Prostate gland (tissue), 2 donors: ENCODE measurements at regions not wholly inside any gene's neighbourhood (a gene's known extent, or its start where the extent isn't known, plus 50 kb on each side); places are given as distances from the start of the nearest gene placed in this dataset.

ENCODE experiments used
- POLR2A ChIP-seq: fragments of 450-650 bp; IDR thresholded peaks from one replicate; pipeline ENCODE4 v1.6.1; 2016; ENCODE audit warnings: antibody characterized with exemption, mild to moderate bottlenecking
- POLR2AphosphoS5 ChIP-seq: sonication (generic); formaldehyde crosslinking; IDR thresholded peaks from one replicate; pipeline ENCODE4 v1.6.1; 2017; ENCODE audit warnings: antibody characterized with exemption
- TF ChIP-seq, protein P1 (sequence below), 4 experiments: fragments of 200-600 bp in 2 of 4; fragments of 450-650 bp in 2 of 4; sonication (generic) in 2 of 4; IDR thresholded peaks; 1 replicate in 3 of 4; 2 replicates in 1 of 4; pipeline ENCODE4 v1.5.1; 2016 to 2019; ENCODE audit warnings: antibody characterized with exemption in 4 of 4, mild to moderate bottlenecking in 2 of 4, moderate library complexity in 2 of 4

DNA sequence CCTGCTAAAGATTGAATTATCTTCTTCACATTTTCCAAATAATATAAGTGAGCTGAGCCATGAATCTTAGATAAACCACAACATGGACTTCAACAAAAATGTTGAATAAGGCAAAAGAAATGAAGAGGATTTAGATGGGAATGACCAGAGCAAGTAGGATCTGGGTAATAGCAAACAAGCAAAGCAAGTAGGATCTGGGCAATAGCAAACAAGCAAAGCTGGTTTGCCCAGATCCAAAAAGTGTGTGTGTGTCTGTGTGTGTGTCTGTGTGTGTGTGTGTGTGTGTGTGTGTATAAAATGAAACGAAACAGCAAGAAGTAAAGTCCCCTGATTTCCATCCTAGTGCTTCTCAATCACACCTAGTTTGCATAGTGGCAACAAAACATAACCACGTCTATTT lies 549.1 kb downstream of the RERGL start:
- TF ChIP-seq, protein P1, sequence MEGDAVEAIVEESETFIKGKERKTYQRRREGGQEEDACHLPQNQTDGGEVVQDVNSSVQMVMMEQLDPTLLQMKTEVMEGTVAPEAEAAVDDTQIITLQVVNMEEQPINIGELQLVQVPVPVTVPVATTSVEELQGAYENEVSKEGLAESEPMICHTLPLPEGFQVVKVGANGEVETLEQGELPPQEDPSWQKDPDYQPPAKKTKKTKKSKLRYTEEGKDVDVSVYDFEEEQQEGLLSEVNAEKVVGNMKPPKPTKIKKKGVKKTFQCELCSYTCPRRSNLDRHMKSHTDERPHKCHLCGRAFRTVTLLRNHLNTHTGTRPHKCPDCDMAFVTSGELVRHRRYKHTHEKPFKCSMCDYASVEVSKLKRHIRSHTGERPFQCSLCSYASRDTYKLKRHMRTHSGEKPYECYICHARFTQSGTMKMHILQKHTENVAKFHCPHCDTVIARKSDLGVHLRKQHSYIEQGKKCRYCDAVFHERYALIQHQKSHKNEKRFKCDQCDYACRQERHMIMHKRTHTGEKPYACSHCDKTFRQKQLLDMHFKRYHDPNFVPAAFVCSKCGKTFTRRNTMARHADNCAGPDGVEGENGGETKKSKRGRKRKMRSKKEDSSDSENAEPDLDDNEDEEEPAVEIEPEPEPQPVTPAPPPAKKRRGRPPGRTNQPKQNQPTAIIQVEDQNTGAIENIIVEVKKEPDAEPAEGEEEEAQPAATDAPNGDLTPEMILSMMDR (IDR thresholded peaks at IDR 0.05): no peak
- TF ChIP-seq POLR2A (no peak), POLR2AphosphoS5 (no peak)
